ENCODE measurements at regions not wholly inside any gene's neighbourhood (a gene's known extent, or its start where the extent isn't known, plus 50 kb on each side); places are given as distances from the start of the nearest gene placed in this dataset.

- TF ChIP-seq CTCF (IDR thresholded peaks at IDR 0.05; ENCODE audit: extremely low read depth, missing control alignments), result no peak
- no peak for DNase-seq (ENCODE audit: low spot score)
Observed at GRCh38 chr1:201683397-201683796, 144.5 kb downstream of the NAV1 start.

GRCh38 chr1:201685485-201685884, 143.5 kb upstream of the IPO9 start:
- TF ChIP-seq CTCF (IDR thresholded peaks at IDR 0.05; ENCODE audit: extremely low read depth, missing control alignments), result no peak
- no peak for DNase-seq (ENCODE audit: low spot score)

- no peak for DNase-seq (ENCODE audit: low spot score)
- no peak for TF ChIP-seq CTCF (IDR thresholded peaks at IDR 0.05; ENCODE audit: extremely low read depth, missing control alignments)
Observed at GRCh38 chr1:201686714-201687455, 142.1 kb upstream of the IPO9 start.

- no peak for DNase-seq (ENCODE audit: low spot score)
Observed at GRCh38 chr1:201688514-201688913, 140.4 kb upstream of the IPO9 start.

GRCh38 chr1:201689647-201690046, 139.3 kb upstream of the IPO9 start:
- no peak for TF ChIP-seq CTCF (IDR thresholded peaks at IDR 0.05; ENCODE audit: extremely low read depth, missing control alignments)

More at GRCh38 chr1:201688514-201688913, 140.4 kb upstream of the IPO9 start:
- TF ChIP-seq CTCF (IDR thresholded peaks at IDR 0.05; ENCODE audit: extremely low read depth, missing control alignments), result no peak

GRCh38 chr1:201690528-201690927, 138.4 kb upstream of the IPO9 start:
- no peak for DNase-seq (ENCODE audit: low spot score)
- TF ChIP-seq CTCF (IDR thresholded peaks at IDR 0.05; ENCODE audit: extremely low read depth, missing control alignments), result no peak

More at GRCh38 chr1:201689647-201690046, 139.3 kb upstream of the IPO9 start:
- no peak for DNase-seq (ENCODE audit: low spot score)

- no peak for TF ChIP-seq CTCF (IDR thresholded peaks at IDR 0.05; ENCODE audit: extremely low read depth, missing control alignments)
- DNase-seq (ENCODE audit: low spot score), result no peak
Observed at GRCh38 chr1:201691716-201692554, 137.0 kb upstream of the IPO9 start.

Data from GM20000 (cell line).